ENCODE measurements at regions not wholly inside any gene's neighbourhood (a gene's known extent, or its start where the extent isn't known, plus 50 kb on each side); places are given as distances from the start of the nearest gene placed in this dataset.
"Not testable (repeated sequence)": the region's sequence is repeated elsewhere in the genome, so short reads cannot be mapped to it uniquely, and the experiment has no call there.

DNA sequence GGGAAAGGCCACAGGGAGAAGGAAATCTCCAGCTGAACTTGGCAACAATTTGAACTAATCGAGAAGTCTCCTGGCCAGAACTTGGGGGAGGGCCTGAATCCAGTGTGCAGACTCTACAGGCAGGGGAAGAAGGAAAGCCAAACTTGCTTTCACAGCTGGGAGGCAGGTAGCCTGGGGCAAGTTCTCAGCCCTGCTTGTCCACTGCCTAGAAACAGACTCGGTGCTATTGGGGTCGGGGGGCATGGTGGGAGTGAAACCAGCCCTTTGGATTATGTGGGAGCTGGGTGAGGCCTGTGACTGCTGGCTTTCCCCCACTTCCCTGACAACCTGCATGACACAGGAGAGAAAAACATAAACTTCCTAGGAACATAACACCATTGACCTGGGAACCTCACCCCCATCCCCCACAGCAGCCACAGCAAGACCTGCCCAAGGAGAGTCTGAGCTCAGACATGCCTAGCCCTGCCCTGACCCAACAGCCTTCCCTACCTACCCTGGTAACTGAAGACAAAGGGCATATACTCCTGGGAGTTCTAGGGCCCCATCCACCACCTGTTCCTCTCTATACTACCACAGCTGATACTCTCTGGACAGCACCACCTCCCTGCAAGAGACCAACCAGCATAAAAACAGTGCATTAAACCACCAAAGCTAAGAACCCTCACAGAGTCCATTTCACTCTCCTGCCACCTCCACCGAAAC is 103.7 kb upstream of the MNS1 start:
- DNase-seq: no peak

GRCh38 chr15:56557415-56557814 is 92.5 kb upstream of the MNS1 start:
- DNase-seq: no peak

- no peak for DNase-seq
Observed at GRCh38 chr15:56553486-56553885, 88.5 kb upstream of the MNS1 start.

DNA sequence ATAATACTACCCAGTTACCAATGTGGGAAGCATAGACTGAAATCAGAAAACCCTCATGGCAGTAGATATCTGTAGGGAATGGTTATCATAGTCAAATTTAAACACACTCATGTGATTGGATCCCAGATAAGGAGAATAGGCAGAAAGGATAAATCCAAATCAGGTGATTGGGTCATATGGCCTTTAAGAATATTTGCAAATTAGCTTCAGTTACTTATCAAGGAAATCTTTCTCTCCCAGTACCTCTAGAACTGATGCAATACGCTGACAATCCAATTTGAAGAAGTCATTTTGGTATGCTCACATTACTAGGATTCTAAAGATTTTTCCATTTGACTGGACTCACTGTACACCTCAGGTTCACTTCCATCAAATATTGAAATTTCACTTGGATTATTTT is 87.7 kb upstream of the MNS1 start:
- DNase-seq: no peak

GRCh38 chr15:56540570-56540969 is 75.6 kb upstream of the MNS1 start:
- not testable (repeated sequence) for DNase-seq

DNA sequence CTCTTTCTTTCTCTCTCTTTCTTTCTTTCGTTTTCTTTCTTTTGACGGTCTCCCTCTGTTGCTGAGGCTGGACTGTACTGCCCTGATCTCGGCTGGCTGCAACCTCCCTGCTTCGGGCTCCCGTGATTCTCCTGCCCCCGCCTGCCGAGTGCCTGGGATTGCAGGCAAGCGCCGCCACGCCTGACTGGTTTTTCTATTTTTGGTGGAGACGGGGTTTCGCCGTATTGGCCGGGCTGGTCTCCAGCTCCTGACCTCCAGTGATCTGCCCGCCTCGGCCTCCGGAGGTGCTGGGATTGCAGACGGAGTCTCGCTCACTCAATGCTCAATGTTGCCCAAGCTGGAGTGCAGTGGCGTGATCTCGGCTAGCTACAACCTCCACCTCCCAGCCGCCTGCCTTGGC is 75.2 kb upstream of the MNS1 start:
- DNase-seq: not testable (repeated sequence)

DNA sequence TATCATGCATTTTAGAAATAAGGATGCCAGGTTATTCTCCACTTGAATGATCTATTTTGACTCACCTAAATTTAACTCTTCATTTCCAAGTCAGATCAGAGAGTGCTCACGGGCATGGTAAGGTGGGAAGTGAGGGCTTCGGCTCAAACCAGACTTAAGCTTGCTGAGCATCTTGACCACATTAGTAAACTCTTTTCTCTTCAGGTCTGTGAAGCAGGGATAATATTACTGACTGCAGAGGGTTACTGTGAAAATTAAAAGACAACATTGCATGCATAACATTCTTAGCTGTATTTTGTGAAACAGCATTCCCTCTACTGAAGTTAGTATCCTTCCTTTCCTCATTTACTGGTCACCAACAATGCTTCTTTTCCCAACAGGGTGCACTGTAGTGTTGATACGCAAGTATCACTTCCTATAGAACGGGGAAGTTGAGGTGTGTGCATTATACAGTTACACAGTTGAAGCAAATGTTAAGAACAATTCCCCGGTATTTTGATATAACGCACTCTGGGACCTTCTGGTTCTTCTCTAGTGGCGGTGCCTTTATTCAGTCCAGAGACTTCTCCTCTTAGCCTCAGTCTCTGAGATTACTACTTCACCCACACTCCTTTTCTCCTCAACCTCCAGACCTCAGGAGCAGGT is 74.1 kb upstream of the MNS1 start:
- DNase-seq: no peak

DNA sequence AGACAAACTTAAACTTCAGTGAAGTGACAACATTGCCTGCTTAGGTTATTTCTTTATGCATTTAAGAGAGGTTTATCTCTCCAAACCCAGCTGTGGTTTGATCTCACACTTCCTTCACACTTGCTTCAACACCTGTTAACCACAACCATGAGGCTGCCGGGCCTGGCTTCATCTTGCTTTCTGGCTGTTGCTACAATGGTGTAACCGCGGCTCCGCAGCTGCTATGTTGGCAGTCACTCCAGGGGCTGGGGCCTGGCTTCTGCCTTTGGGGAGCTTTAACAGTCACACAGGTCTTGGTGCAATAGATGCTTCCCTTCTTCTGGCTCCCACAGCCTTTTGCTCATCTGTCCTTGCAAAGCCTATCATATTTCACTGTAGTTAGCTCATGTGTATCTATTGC is 72.9 kb upstream of the MNS1 start:
- DNase-seq: peak; percentile 9

DNA sequence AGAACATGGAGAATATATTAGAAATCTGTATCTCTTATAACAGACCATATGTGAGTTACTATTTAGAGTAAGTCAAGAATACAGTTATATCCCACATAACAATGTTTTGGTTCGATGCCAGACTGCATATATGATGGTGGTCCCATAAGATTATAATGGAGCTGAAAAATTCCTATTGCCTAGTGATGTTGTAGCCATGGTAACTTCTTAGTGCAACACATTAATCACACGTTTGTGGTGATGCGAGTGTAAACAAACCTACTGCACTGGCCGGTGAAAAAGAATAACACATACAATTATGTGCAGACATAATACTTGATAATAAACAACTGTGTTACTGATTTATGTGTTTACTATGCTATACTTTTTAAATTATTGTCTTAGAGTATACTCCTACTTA is 69.8 kb upstream of the MNS1 start:
- DNase-seq: no peak

DNA sequence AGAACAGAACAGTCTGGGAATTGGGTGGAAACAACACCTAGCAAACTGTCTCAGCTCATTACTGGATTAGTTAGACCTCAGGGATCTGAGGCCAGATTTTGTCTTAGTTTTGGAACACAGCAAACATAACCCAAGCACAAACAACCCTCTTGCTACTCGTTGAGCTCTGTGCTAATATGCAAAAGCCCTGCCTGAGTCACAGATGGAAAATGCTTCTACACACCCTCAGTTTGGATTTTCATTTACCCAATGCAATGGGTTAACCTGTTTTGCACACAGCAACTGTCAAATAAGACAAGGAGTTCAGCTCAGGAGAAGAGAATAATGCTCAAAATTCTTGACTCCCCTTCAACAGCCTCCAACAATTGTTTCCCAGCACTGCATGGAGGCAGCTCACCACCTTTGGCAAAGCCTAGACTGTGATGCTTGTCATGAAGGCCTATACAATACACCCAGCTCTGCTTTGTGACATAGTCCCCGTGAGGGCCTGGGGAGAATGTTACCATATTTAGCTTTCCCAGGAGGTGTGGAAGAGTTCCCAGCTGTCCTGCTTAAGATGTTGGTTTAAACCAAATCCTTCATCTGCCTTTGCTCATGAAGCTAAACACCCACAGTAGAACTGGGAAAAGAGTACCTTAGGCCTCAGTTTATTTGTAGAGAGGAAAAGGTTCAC is 68.9 kb upstream of the MNS1 start:
- no peak for DNase-seq

- no peak for DNase-seq
Observed at GRCh38 chr15:56532721-56533460, 68.0 kb upstream of the MNS1 start.

GRCh38 chr15:56530157-56530556 is 65.2 kb upstream of the MNS1 start:
- no peak for DNase-seq

- no peak for DNase-seq
Observed at GRCh38 chr15:56528136-56528535, 63.2 kb upstream of the MNS1 start.

DNA sequence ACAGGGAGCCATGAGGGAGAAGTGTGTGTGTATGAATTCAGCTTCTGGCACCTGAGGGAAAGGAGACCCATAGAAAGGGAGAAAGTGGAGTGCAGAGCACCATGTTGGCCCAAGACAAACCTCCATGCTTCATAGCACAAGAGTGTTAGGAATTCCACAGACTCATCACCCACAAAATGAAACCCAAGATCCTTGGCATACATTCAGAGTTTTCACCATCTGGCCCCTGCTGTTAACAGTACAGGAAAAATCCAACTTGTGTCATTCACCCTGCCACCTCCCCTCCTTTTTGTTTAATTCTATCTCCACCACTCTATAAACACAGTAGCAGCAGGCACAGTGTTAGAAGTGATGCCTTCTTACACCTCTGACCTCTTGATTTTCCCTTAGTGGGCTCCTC is 60.0 kb upstream of the MNS1 start:
- no peak for DNase-seq

DNA sequence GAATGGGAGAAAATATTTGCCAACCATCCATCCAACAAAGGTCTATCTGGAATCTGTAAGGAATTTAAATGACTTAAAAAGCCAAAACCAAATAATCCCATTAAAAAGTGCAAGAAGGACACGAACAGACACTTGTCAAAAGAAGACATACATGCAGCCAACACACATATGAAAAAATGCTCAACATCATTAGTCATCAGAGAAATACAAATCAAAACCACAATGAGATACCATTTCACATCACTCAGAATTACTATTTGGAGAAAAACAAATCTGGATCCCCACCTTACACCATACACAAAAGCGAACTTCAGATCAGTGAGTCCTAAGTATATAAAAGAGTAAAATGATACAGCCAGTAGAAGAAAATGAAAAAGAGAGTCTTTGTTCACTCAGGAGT is 58.6 kb upstream of the MNS1 start:
- DNase-seq: no peak

GRCh38 chr15:56519000-56519399 is 54.1 kb upstream of the MNS1 start:
- DNase-seq: no peak

Data from effector CD4-positive, alpha-beta T cell (primary cell).